HepG2 (cell line): ENCODE measurements at regions not wholly inside any gene's neighbourhood (a gene's known extent, or its start where the extent isn't known, plus 50 kb on each side); places are given as distances from the start of the nearest gene placed in this dataset.

Source experiments
- ATF4 ChIP-seq, 2 experiments: fragments of 450-650 bp in 1 of 2; sonication (generic) in 1 of 2; formaldehyde crosslinking; IDR thresholded peaks; 2 replicates each; pipeline versions ENCODE4 v1.5.0 to v1.8.0; 2020 to 2022; ENCODE audit warnings: mild to moderate bottlenecking in 1 of 2, missing genetic modification reagents in 1 of 2
- ATF7 ChIP-seq, 2 experiments: fragments of 450-650 bp in 1 of 2; sonication (generic) in 1 of 2; formaldehyde crosslinking in 1 of 2; IDR thresholded peaks; 2 replicates each; pipeline versions ENCODE4 v1.4.0 to v1.6.1; 2016 to 2020; ENCODE audit warnings: antibody characterized with exemption in 1 of 2, mild to moderate bottlenecking in 1 of 2, missing genetic modification reagents in 1 of 2
- GATAD2A ChIP-seq: IDR thresholded peaks from 2 replicates; pipeline ENCODE4 v1.6.1; 2016
- GZF1 ChIP-seq: sonication (generic); formaldehyde crosslinking; IDR thresholded peaks from 2 replicates; pipeline ENCODE4 v1.5.1; 2020; ENCODE audit warnings: mild to moderate bottlenecking, missing genetic modification reagents
- HBP1 ChIP-seq: IDR thresholded peaks from 2 replicates; pipeline ENCODE4 v1.6.1; 2016; ENCODE audit warnings: low read depth, control low read depth
- HCFC1 ChIP-seq: fragments of 150-350 bp; IDR thresholded peaks from 2 replicates; pipeline ENCODE4 v1.6.1; 2014; ENCODE audit warnings: low read depth, low read length
- KAT7 ChIP-seq: IDR thresholded peaks from 2 replicates; pipeline ENCODE4 v1.6.1; 2018; ENCODE audit warnings: borderline replicate concordance, missing compliant biosample characterization
- MEIS1 ChIP-seq: sonication (generic); formaldehyde crosslinking; IDR thresholded peaks from 2 replicates; pipeline ENCODE4 v1.9.0; 2021; ENCODE audit warnings: mild to moderate bottlenecking, missing genetic modification reagents, moderate library complexity, borderline replicate concordance
- NBN ChIP-seq: fragments of 450-650 bp; conservative IDR thresholded peaks from 2 replicates; pipeline ENCODE4 v1.6.1; 2017
- PHB2 ChIP-seq: fragments of 450-650 bp; IDR thresholded peaks from 2 replicates; pipeline ENCODE4 v1.6.1; 2018; ENCODE audit not compliant: partially characterized antibody
- POLR2AphosphoS2 ChIP-seq: IDR thresholded peaks from 2 replicates; pipeline ENCODE4 v1.6.1; 2011; ENCODE audit warnings: low read depth, low read length, improper control_type of control experiment
- PRDM10 ChIP-seq: sonication (generic); formaldehyde crosslinking; IDR thresholded peaks from 2 replicates; pipeline ENCODE4 v1.4.0; 2020; ENCODE audit warnings: low read depth, missing genetic modification reagents
- SOX5 ChIP-seq: IDR thresholded peaks from 2 replicates; pipeline ENCODE4 v1.6.1; 2016; ENCODE audit warnings: borderline replicate concordance
- THAP11 ChIP-seq: IDR thresholded peaks from 2 replicates; pipeline ENCODE4 v1.6.1; 2016; ENCODE audit warnings: missing biosample characterization, missing genetic modification reagents
- THRA ChIP-seq: sonication (generic); formaldehyde crosslinking; IDR thresholded peaks from 2 replicates; pipeline ENCODE4 v1.4.0; 2020; ENCODE audit warnings: missing genetic modification reagents, borderline replicate concordance
- TIGD3 ChIP-seq: sonication (generic); formaldehyde crosslinking; IDR thresholded peaks from 2 replicates; pipeline ENCODE4 v1.5.1; 2020; ENCODE audit warnings: mild to moderate bottlenecking, missing genetic modification reagents, borderline replicate concordance
- ZEB1 ChIP-seq: IDR thresholded peaks from 2 replicates; pipeline ENCODE4 v1.6.1; 2012; ENCODE audit warnings: mild to moderate bottlenecking, low read depth, inconsistent platforms; ENCODE audit not compliant: insufficient replicate concordance
- ZFP1 ChIP-seq: IDR thresholded peaks from 2 replicates; pipeline ENCODE4 v1.6.1; 2016
- ZNF17 ChIP-seq: sonication (generic); formaldehyde crosslinking; IDR thresholded peaks from 2 replicates; pipeline ENCODE4 v1.5.0; 2020; ENCODE audit warnings: mild to moderate bottlenecking, missing genetic modification reagents
- ZNF230 ChIP-seq: sonication (generic); formaldehyde crosslinking; IDR thresholded peaks from 2 replicates; pipeline ENCODE4 v1.4.0; 2020; ENCODE audit warnings: mild to moderate bottlenecking, missing genetic modification reagents
- ZNF713 ChIP-seq: sonication (generic); formaldehyde crosslinking; IDR thresholded peaks from 2 replicates; pipeline ENCODE4 v1.4.0; 2020; ENCODE audit warnings: mild to moderate bottlenecking, missing genetic modification reagents
- ZNF747 ChIP-seq: sonication (generic); formaldehyde crosslinking; IDR thresholded peaks from 2 replicates; pipeline ENCODE4 v1.8.1; 2023; ENCODE audit warnings: missing genetic modification reagents, mild to moderate bottlenecking, borderline replicate concordance

- TF ChIP-seq THAP11 (CRISPR knock-in tag) (no peak), ZFP1 (CRISPR knock-in tag) (peak; percentile 43; the same call in 1 of the 2 replicates), SOX5 (CRISPR knock-in tag) (peak; percentile 27; the same call in 1 of the 2 replicates), ZNF230 (no peak), PRDM10 (CRISPR knock-in tag) (0 out of 2 replicates have a peak, but pooled peaks have one; percentile 34), ATF4 (CRISPR knock-in tag; IDR thresholded peaks at IDR 0.05) (no peak), NBN (no peak), GZF1 (no peak), POLR2AphosphoS2 (no peak), TIGD3 (no peak), HBP1 (no peak), ZEB1 (no peak), GATAD2A (CRISPR knock-in tag) (peak; percentile 36; the same call in 1 of the 2 replicates), HCFC1 (no peak), ZNF17 (CRISPR knock-in tag) (no peak), MEIS1 (CRISPR knock-in tag) (no peak), THRA (CRISPR knock-in tag) (no peak), KAT7 (CRISPR knock-in tag) (no peak), ATF7 (IDR thresholded peaks at IDR 0.05) (no peak), ATF7 (CRISPR knock-in tag; IDR thresholded peaks at IDR 0.05) (no peak), ZNF747 (CRISPR knock-in tag) (no peak), PHB2 (no peak), ZNF713 (CRISPR knock-in tag) (no peak)
These were observed 130.5 kb downstream of the ZFP64 start (continued) for GRCh38 chr20:52060794-52061714.
